HG02943 (cell line): ENCODE measurements at regions not wholly inside any gene's neighbourhood (a gene's known extent, or its start where the extent isn't known, plus 50 kb on each side); places are given as distances from the start of the nearest gene placed in this dataset.

ENCODE experiments used
- ATAC-seq: cut with Tn5 transposase; IDR thresholded peaks from one replicate; pipeline ENCODE4 v1.9.1; 2021; ENCODE audit warnings: mild to moderate bottlenecking, low read depth, moderate library complexity; ENCODE audit not compliant: unreplicated experiment

GRCh38 chr2:147521936-147522335 is 322.9 kb upstream of the ACVR2A start:
- ATAC-seq, result no peak

DNA sequence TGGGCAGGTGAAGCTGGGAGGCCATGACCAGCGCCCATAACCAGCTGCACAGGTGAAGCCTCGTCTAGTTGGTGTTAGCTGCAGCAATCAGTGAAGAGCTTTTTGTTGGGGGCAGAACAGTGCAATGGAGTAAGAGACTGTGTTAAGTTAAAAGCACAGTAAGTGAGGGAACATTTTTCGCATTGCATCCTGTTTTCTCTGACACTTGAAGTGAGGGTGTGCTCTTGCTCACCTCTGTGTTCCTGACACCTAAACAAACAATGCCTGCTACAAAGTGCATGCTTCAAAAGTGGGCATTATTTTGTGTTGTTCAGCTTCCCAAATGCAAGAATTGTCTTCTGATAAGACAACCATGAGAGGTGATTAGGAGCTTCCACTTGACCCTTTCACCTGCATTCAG is 324.0 kb upstream of the ACVR2A start:
- no peak for ATAC-seq

DNA sequence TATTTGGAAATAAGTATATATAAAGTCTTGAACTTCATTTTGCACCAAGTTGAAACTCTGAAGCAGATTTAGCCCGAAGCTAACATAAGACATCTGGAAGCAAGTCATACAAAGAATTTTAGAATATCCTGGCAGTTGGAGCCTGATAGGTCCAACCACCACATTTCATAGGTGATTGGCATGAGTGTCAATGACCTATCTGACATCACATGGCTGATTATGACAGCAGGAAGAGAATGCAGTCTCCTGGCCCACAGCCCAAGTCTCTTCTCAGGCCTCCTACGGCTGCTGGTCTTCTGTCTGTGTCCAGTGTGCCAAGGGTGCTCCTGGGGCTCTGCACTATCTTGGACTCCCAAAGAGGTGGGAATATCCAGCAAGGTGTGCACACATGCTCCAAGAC is 325.7 kb upstream of the ACVR2A start:
- no peak for ATAC-seq

- no peak for ATAC-seq
Observed at GRCh38 chr2:147515213-147515612, 329.6 kb upstream of the ACVR2A start.

- ATAC-seq, result no peak
Observed at GRCh38 chr2:147512206-147512605, 332.6 kb upstream of the ACVR2A start.

GRCh38 chr2:147511491-147511948 is 333.3 kb upstream of the ACVR2A start:
- ATAC-seq, result no peak

DNA sequence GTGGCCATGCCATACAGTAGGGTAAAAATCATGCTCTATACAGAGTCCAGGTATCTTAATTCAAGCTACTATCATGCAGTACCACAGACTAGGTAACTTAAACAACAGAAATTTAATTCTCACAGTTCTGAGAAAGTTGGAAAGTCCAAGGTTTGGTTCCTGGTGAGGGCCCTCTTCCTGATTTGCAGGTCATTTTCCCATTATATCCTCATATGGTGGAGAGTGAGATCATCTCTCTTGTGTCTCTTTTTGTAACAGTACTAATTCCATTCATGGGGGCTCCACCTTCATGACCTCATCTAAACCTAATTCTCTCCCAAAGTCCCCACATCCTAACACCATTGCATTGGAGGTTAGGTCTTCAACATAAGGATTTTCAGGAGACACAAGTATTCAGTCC is 335.0 kb upstream of the ACVR2A start:
- no peak for ATAC-seq

GRCh38 chr2:147506889-147507288 is 337.9 kb upstream of the ACVR2A start:
- no peak for ATAC-seq

GRCh38 chr2:147502711-147503290 is 342.0 kb upstream of the ACVR2A start:
- ATAC-seq, result no peak

DNA sequence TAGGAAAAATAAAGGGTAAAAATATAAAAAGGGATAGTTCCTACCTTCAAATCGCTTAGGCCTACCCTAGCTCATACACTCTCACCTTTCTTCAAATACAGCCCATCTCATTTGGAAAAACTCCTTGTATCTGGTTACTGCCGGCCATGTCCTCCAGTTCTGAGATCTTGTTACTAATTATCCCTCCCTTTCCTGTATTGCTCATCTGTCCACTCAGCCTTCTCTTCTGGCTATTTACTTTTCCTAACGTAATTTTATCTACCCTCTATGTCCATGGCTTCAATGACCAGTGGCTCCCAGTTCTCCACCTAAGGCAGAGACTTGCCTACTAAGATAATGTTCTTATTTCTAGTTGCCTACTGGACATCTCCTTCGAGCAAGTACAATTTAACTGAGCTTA is 342.9 kb upstream of the ACVR2A start:
- ATAC-seq, result no peak

- ATAC-seq, result no peak
Observed at GRCh38 chr2:147500819-147501395, 343.9 kb upstream of the ACVR2A start.

DNA sequence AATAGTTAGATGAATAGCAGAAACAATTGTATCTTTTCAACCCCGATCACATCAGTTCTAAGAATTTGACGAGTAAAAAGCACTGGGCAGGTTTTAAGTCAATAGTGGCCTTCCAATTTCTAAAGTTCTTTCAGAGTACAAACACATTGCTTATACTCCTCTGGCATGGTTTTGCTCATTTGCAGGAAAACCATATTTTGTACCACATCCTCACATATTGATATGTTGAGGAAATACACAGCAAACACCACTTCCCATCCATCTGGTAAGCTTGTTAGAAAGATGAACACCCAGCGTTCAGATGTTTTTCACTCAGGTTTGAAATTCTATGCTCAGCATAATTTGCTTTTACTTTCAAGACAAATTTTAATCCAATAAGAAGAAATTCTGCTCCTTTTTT is 344.6 kb upstream of the ACVR2A start:
- no peak for ATAC-seq

DNA sequence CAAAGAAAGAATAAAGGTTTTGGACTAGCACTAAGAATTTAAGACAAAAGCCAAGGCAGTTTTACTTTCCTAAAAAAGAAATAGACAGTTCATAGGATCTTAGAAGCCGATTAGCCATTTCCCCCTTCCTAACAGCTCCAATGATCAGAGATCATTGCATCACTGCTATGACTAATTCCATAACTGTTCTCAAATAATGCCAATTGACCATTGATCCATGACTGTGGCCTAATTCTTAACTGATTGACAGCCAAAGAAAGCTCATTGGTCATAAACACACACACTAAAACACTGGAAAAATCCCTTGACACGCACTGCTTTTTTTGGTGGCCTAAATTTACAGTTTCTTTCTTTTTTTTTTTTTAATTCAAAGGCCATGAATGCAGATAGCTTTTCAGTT is 345.0 kb upstream of the ACVR2A start:
- ATAC-seq, result peak; percentile 56

DNA sequence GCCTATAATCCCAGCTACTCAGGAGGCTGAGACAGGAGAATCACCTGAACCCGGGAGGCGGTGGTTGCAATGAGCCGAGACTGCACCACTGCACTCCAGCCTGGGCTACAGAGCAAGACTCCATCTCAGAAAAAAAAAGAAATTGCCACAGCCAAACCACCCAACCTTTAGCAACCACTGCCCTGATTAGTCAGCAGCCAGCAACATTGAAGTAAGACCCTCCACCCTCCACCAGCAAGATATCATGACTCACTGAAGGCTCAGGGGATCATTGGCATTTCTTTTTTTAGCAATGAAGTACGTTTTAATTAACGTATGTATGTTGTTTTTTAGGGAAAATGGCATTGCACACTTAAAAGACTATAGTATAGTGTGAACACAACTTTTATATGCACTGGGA is 349.1 kb upstream of the ACVR2A start:
- ATAC-seq, result no peak

DNA sequence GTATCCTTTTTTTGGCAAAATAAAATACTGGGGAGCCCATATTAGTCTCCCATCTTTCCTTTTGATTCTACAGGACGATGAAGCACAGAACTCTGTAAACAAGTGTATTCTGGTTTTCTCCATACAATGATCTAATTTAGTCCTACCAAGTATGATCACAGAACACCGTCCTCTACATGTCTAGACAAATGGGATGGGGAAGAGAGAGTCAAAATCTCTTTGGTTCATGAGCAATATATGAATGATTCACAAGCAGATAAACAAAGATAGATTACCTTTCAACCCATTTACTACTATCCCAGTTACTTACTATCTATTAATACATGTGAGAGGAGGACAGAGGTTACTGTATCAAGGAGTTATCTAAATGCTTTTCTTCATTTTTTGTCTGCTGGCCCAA is 352.4 kb upstream of the ACVR2A start:
- no peak for ATAC-seq

DNA sequence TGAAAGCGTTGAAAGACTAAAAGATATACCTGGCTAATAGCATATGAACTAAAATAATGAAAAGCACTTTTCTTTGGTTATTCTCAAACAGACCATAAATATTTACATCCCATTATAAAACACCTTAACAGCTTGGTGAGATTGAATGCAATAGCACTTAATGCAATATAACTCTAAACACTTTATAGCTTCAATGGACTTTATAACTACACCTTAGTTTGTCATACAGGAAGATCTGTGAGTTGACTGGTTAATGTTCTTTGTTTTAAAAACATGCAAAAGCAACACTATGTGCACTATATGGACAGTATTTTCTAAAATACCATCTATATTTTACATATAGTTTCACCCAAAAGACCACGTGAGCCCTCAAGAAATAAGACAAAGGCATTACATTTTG is 353.3 kb upstream of the ACVR2A start:
- no peak for ATAC-seq

DNA sequence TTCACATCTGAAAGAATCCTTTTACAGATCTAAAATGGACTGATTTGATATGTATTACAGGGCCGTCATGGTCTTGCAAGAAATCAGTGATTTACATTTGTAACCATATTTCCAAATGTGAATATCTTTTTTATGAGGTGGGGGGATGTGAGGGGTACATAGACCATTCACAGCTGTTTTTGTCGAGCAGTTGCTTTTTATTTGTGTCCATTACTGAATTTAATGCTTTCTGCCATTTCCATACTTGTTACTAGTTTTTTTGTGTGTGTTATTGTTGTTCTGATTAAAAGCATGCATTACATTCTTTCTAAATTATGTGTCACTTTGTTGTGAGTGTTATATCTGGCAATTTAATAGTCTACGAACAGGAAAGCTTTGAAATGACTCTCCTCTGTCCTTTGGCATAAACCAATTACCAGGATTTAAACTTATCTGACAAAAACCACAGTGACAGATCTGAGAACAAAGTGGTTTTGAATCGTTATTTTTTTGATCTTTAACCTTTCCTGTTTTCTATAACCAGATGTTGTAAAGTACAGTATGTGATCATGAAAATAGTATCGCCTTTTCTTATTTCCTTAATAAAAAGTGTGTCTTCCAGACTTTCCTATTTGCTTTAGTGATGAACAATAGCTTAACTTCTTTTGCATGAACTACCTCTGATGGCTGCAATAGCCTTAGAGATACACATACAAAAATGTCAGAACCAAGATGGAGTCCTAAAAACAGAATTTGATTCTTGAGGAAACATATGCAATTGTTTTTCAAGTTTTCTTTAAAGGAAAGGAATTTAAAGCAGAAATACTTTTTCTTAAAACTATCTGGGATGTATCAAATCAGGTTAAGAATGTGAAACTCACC is 354.2 kb upstream of the ACVR2A start:
- no peak for ATAC-seq

DNA sequence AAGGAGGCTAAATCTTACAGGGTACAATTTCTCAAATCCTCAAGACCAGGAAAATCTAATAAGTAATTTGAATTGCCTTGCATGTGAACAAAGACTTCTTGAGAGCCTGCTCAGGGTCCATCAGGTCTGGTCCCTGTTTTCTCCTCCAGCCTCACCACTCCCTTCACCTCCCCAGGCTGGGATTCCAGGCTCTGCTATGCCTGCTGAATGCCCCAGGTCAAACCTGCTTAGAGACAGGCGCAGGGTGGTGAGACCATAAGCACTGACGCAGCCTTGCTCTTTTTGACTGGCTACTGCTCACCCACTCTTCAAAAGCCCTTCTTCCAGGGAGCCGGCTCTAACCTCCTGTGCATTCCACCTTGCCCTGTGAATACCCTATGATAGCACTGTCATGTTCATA is 356.4 kb upstream of the ACVR2A start:
- no peak for ATAC-seq

DNA sequence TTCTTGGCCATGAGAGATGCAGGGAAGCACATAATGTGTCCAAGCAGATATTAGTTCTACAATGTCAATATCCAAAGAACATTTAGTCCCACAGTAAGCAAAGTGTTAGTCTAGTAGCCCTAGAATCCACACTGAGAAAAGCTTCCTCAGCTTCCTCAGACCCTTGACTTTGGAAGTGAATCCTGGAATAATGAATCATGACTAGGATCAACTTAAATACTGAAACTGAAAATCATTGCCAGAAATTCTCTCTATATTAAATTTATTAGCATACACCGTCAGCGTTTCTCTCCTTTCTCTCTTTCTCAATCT is 356.9 kb upstream of the ACVR2A start:
- no peak for ATAC-seq

GRCh38 chr2:147487286-147487977 is 357.4 kb upstream of the ACVR2A start:
- no peak for ATAC-seq

GRCh38 chr2:147485210-147485851 is 359.5 kb upstream of the ACVR2A start:
- ATAC-seq, result no peak
